Endothelial cell of umbilical vein (primary cell): ENCODE measurements at regions not wholly inside any gene's neighbourhood (a gene's known extent, or its start where the extent isn't known, plus 50 kb on each side); places are given as distances from the start of the nearest gene placed in this dataset.

Experiments
- BruUV-seq: library from RNA; stranded (reverse); fragments of 400-500 nt; replicated peaks from 2 replicates; lab custom pipeline; 2021; lab: Mats Ljungman, UMichigan
- CTCF ChIA-PET: fragments of 300-600, 350-600 bp; sonication (Branson Sonifier 250); formaldehyde crosslinking; loops from one replicate; lab custom pipeline; 2021; ENCODE audit warnings: antibody characterized with exemption, inconsistent platforms; lab: Charles Lee
- POLR2A ChIA-PET: fragments of 300-600, 350-600 bp; sonication (Branson Sonifier 250); formaldehyde crosslinking; loops from one replicate; lab custom pipeline; 2021; ENCODE audit warnings: antibody characterized with exemption, inconsistent platforms; lab: Charles Lee
- DNase-seq: peaks from one replicate; pipeline ENCODE4 v3.0.0-alpha.2; 2011; ENCODE audit warnings: low read depth, low spot score
- FAIRE-seq: peaks from 2 replicates; lab custom pipeline; 2011; peaks lifted over from hg19 to GRCh38; lab: Jason Lieb, UNC
- H2AFZ ChIP-seq: 2 replicates; pipeline ENCODE4 v1.6.0; 2012; ENCODE audit warnings: low read depth, low read length, control low read depth, inconsistent platforms
- H3K27ac ChIP-seq: 2 replicates; pipeline ENCODE4 v1.5.1; 2011; ENCODE audit warnings: low read depth, mild to moderate bottlenecking, control low read depth, low read length, moderate library complexity; ENCODE audit not compliant: insufficient read depth
- H3K27me3 ChIP-seq, 2 experiments: 2 replicates each; pipeline versions ENCODE4 v1.6.0 to v1.6.1; 2011; ENCODE audit warnings: low read length in 2 of 2, mixed read lengths in 1 of 2; ENCODE audit not compliant: control insufficient read depth in 2 of 2, insufficient read depth in 2 of 2
- H3K36me3 ChIP-seq, 2 experiments: 2 replicates in 1 of 2; 3 replicates in 1 of 2; pipeline ENCODE4 v1.5.1; 2011; ENCODE audit warnings: low read length in 2 of 2, mild to moderate bottlenecking in 1 of 2, moderate library complexity in 1 of 2; ENCODE audit not compliant: control insufficient read depth in 2 of 2, insufficient read depth in 2 of 2; ENCODE audit errors: extremely low read depth in 1 of 2
- H3K4me1 ChIP-seq: 3 replicates; pipeline ENCODE4 v1.5.1; 2011; ENCODE audit warnings: mild to moderate bottlenecking, low read length; ENCODE audit not compliant: control insufficient read depth, insufficient read depth; ENCODE audit errors: extremely low read depth
- H3K4me2 ChIP-seq: 2 replicates; pipeline ENCODE4 v1.6.1; 2011; ENCODE audit warnings: low read length, control low read depth, mixed read lengths; ENCODE audit not compliant: insufficient read depth
- H3K4me3 ChIP-seq, 3 experiments: fragments of 200-600 bp in 1 of 3; sonication (generic), shearing (Covaris generic) in 1 of 3; replicated peaks in 1 of 3; 2 replicates each; pipeline ENCODE4 v1.5.1; 2011 to 2016; ENCODE audit warnings: control low read depth in 3 of 3, low read length in 3 of 3, mild to moderate bottlenecking in 2 of 3, inconsistent platforms in 1 of 3, low read depth in 1 of 3, moderate library complexity in 1 of 3; ENCODE audit not compliant: insufficient read depth in 1 of 3
- H3K79me2 ChIP-seq: 2 replicates; pipeline ENCODE4 v1.6.0; 2012; ENCODE audit warnings: low read length, inconsistent platforms; ENCODE audit not compliant: control insufficient read depth, insufficient read depth
- H3K9ac ChIP-seq: replicated peaks from 2 replicates; pipeline ENCODE3; 2011; ENCODE audit warnings: low read length, control low read depth; ENCODE audit not compliant: insufficient read depth; ENCODE audit errors: extremely low read depth
- H3K9me1 ChIP-seq: replicated peaks from 3 replicates; pipeline ENCODE4 v1.6.0; 2011; ENCODE audit warnings: mild to moderate bottlenecking, low read length; ENCODE audit not compliant: control insufficient read depth, insufficient read depth; ENCODE audit errors: extremely low read depth
- H3K9me3 ChIP-seq: replicated peaks from 2 replicates; pipeline ENCODE4 v1.5.1; 2012; ENCODE audit warnings: low read length, inconsistent platforms; ENCODE audit not compliant: control insufficient read depth, insufficient read depth
- H4K20me1 ChIP-seq: replicated peaks from 2 replicates; pipeline ENCODE3; 2011; ENCODE audit warnings: mild to moderate bottlenecking, low read length; ENCODE audit not compliant: control insufficient read depth, insufficient read depth; ENCODE audit errors: extremely low read depth
- CTCF ChIP-seq, 2 donors: IDR thresholded peaks; 1 replicate in 1 of 2; 2 replicates in 1 of 2; pipeline ENCODE4 v1.5.1; 2011; ENCODE audit warnings: low read length in 2 of 2, mild to moderate bottlenecking in 2 of 2, moderate library complexity in 2 of 2, control low read depth in 1 of 2, inconsistent platforms in 1 of 2, low read depth in 1 of 2; ENCODE audit not compliant: insufficient read depth in 1 of 2; ENCODE audit errors: extremely low read depth in 1 of 2
- EZH2 ChIP-seq: IDR thresholded peaks from 2 replicates; pipeline ENCODE4 v1.6.1; 2012; ENCODE audit warnings: borderline replicate concordance, low read depth, mild to moderate bottlenecking, moderate library complexity, low read length, inconsistent platforms; ENCODE audit not compliant: severe bottlenecking
- GATA2 ChIP-seq: IDR thresholded peaks from 2 replicates; pipeline ENCODE4 v1.7.0; 2011; ENCODE audit warnings: low read depth, mild to moderate bottlenecking, moderate library complexity, mixed read lengths, low read length; ENCODE audit not compliant: insufficient read length, insufficient read depth
- JUN ChIP-seq: IDR thresholded peaks from 2 replicates; pipeline ENCODE4 v1.6.1; 2011; ENCODE audit warnings: borderline replicate concordance, low read depth; ENCODE audit not compliant: insufficient read length, insufficient read depth
- MYC ChIP-seq: IDR thresholded peaks from one replicate; pipeline ENCODE4 v1.6.1; 2011; ENCODE audit warnings: mild to moderate bottlenecking, low read depth, low read length
- POLR2AphosphoS5 ChIP-seq: IDR thresholded peaks from 2 replicates; pipeline ENCODE4 v1.6.1; 2012; ENCODE audit warnings: low read depth, mild to moderate bottlenecking, control low read depth, low read length, moderate library complexity; ENCODE audit not compliant: insufficient read depth
- dilution Hi-C: fragments of 300-500 bp; cut with MboI; formaldehyde crosslinking; loops from one replicate; pipeline ENCODE4 v1.15.0; 2019; ENCODE audit warnings: low sequenced_read_pairs; ENCODE audit not compliant: extremely low pct_ligation_motif_present
- intact Hi-C: fragments of 100-400 bp; cut with micrococcal nuclease; formaldehyde crosslinking; loops from one replicate; pipeline ENCODE4 v1.10.0; 2022

GRCh38 chr6:163786995-163787671 lies 372.6 kb downstream of the QKI start:
- ChIA-PET CTCF (no interaction called here), POLR2A (no interaction called here)
- TF ChIP-seq POLR2AphosphoS5 (no peak), GATA2 (no peak), JUN (no peak), EZH2 (no peak), MYC (no peak), CTCF (IDR thresholded peaks at IDR 0.05; ENCODE audit: extremely low read depth in 1 of 2, insufficient read depth in 1 of 2, low read depth in 1 of 2, low read length in 2 of 2) (no peak)
- H3K9ac ChIP-seq, result no peak overlapping the region
- no peaks in the 10 kb centered on the region for H3K9me3 ChIP-seq
- no peak overlapping the region for H3K4me2 ChIP-seq
- H3K27ac ChIP-seq, result no peak overlapping the region
- no peak overlapping the region for H3K4me3 ChIP-seq
- H4K20me1 ChIP-seq, result no peaks in the 10 kb centered on the region
- BruUV-seq, result no TSS peak
- H3K36me3 ChIP-seq, result no peaks in the 10 kb centered on the region
- dilution Hi-C loops (no loop called here), intact Hi-C loops (no loop called here)
- no peak overlapping the region for H2AFZ ChIP-seq
- no peaks in the 10 kb centered on the region for H3K79me2 ChIP-seq
- H3K9me1 ChIP-seq, result no peaks in the 10 kb centered on the region
- FAIRE-seq (no peak), DNase-seq (no peak)
- H3K4me1 ChIP-seq, result no peaks in the 10 kb centered on the region
- H3K27me3 ChIP-seq, result no peaks in the 10 kb centered on the region
